ENCODE measurements at regions not wholly inside any gene's neighbourhood (a gene's known extent, or its start where the extent isn't known, plus 50 kb on each side); places are given as distances from the start of the nearest gene placed in this dataset.

DNA sequence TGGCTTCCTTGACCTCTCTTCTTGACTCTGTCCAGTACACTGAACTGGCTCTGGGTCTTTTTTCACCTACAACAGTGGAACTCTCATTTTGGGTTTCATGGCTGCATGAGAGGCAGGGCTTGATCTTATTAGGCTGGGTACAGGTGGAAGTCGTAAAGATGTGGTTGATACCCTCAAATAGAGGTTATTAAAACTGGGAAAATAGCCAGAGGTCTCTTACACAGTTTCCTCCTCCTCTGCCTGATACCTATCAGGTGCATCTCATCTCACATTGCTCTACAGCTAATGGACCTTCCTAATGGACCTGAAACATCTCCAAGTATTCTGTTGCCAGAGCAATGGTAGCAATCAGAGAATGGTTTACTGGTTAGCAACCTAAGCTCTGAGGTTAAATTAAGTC, 231.8 kb downstream of the ETAA1 start:
- TF ChIP-seq, protein P1, sequence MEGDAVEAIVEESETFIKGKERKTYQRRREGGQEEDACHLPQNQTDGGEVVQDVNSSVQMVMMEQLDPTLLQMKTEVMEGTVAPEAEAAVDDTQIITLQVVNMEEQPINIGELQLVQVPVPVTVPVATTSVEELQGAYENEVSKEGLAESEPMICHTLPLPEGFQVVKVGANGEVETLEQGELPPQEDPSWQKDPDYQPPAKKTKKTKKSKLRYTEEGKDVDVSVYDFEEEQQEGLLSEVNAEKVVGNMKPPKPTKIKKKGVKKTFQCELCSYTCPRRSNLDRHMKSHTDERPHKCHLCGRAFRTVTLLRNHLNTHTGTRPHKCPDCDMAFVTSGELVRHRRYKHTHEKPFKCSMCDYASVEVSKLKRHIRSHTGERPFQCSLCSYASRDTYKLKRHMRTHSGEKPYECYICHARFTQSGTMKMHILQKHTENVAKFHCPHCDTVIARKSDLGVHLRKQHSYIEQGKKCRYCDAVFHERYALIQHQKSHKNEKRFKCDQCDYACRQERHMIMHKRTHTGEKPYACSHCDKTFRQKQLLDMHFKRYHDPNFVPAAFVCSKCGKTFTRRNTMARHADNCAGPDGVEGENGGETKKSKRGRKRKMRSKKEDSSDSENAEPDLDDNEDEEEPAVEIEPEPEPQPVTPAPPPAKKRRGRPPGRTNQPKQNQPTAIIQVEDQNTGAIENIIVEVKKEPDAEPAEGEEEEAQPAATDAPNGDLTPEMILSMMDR (IDR thresholded peaks at IDR 0.05; ENCODE audit: low read depth, low read length, missing input control) = no peak
- TF ChIP-seq, protein P2, sequence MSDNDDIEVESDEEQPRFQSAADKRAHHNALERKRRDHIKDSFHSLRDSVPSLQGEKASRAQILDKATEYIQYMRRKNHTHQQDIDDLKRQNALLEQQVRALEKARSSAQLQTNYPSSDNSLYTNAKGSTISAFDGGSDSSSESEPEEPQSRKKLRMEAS (IDR thresholded peaks at IDR 0.05) = no peak
- TF ChIP-seq JUND (IDR thresholded peaks at IDR 0.05) (no peak), TAF1 (conservative IDR thresholded peaks at IDR 0.05) (no peak), YY1 (IDR thresholded peaks at IDR 0.05) (no peak), GABPA (IDR thresholded peaks at IDR 0.05 in 1 of 2, conservative IDR thresholded peaks at IDR 0.05 in 1 of 2) (no peak), EGR1 (IDR thresholded peaks at IDR 0.05; ENCODE audit: low read depth in 2 of 2) (no peak), HNF4G (IDR thresholded peaks at IDR 0.05) (no peak), RAD21 (IDR thresholded peaks at IDR 0.05) (no peak), SP1 (IDR thresholded peaks at IDR 0.05) (no peak)
- TF ChIP-seq, protein P3, sequence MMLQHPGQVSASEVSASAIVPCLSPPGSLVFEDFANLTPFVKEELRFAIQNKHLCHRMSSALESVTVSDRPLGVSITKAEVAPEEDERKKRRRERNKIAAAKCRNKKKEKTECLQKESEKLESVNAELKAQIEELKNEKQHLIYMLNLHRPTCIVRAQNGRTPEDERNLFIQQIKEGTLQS (IDR thresholded peaks at IDR 0.05) = no peak
- TF ChIP-seq, protein P4, sequence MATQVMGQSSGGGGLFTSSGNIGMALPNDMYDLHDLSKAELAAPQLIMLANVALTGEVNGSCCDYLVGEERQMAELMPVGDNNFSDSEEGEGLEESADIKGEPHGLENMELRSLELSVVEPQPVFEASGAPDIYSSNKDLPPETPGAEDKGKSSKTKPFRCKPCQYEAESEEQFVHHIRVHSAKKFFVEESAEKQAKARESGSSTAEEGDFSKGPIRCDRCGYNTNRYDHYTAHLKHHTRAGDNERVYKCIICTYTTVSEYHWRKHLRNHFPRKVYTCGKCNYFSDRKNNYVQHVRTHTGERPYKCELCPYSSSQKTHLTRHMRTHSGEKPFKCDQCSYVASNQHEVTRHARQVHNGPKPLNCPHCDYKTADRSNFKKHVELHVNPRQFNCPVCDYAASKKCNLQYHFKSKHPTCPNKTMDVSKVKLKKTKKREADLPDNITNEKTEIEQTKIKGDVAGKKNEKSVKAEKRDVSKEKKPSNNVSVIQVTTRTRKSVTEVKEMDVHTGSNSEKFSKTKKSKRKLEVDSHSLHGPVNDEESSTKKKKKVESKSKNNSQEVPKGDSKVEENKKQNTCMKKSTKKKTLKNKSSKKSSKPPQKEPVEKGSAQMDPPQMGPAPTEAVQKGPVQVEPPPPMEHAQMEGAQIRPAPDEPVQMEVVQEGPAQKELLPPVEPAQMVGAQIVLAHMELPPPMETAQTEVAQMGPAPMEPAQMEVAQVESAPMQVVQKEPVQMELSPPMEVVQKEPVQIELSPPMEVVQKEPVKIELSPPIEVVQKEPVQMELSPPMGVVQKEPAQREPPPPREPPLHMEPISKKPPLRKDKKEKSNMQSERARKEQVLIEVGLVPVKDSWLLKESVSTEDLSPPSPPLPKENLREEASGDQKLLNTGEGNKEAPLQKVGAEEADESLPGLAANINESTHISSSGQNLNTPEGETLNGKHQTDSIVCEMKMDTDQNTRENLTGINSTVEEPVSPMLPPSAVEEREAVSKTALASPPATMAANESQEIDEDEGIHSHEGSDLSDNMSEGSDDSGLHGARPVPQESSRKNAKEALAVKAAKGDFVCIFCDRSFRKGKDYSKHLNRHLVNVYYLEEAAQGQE (IDR thresholded peaks at IDR 0.05) = no peak
